CD14-positive monocyte (primary cell): ENCODE measurements at regions not wholly inside any gene's neighbourhood (a gene's known extent, or its start where the extent isn't known, plus 50 kb on each side); places are given as distances from the start of the nearest gene placed in this dataset.

Experiments
- DNase-seq, 3 donors: peaks; one replicate each; pipeline ENCODE4 v3.0.0-alpha.2; 2011 to 2022
- H2AFZ ChIP-seq: 2 replicates; pipeline ENCODE4 v1.6.0; 2012; ENCODE audit warnings: mild to moderate bottlenecking, low read depth, low read length, inconsistent platforms; ENCODE audit not compliant: insufficient read depth, poor library complexity, severe bottlenecking
- H3K27ac ChIP-seq, 2 donors: 1 replicate in 1 of 2; 2 replicates in 1 of 2; pipeline ENCODE4 v1.5.1; 2012 to 2013; ENCODE audit warnings: low read length in 2 of 2, control low read depth in 1 of 2, inconsistent platforms in 1 of 2, low read depth in 1 of 2, mild to moderate bottlenecking in 1 of 2
- H3K27me3 ChIP-seq, 2 donors: one replicate each; pipeline versions ENCODE4 v1.6.0 to v1.6.1; 2011 to 2013; ENCODE audit warnings: low read length in 2 of 2; ENCODE audit not compliant: control insufficient read depth in 2 of 2, insufficient read depth in 2 of 2
- H3K36me3 ChIP-seq, 2 donors: replicated peaks in 1 of 2; 1 replicate in 1 of 2; 2 replicates in 1 of 2; pipeline versions ENCODE4 v1.5.1 to v1.6.1; 2012 to 2013; ENCODE audit warnings: low read length in 2 of 2, control low read depth in 1 of 2, inconsistent platforms in 1 of 2, mild to moderate bottlenecking in 1 of 2; ENCODE audit not compliant: insufficient read depth in 2 of 2, control insufficient read depth in 1 of 2
- H3K4me1 ChIP-seq, 2 donors: 1 replicate in 1 of 2; 2 replicates in 1 of 2; pipeline versions ENCODE4 v1.5.1 to v1.6.1; 2012 to 2013; ENCODE audit warnings: low read length in 2 of 2, control low read depth in 1 of 2, inconsistent platforms in 1 of 2, mild to moderate bottlenecking in 1 of 2, moderate library complexity in 1 of 2; ENCODE audit not compliant: insufficient read depth in 2 of 2, control insufficient read depth in 1 of 2
- H3K4me2 ChIP-seq: replicated peaks from 2 replicates; pipeline ENCODE3; 2012; ENCODE audit warnings: low read length, moderate library complexity, mild to moderate bottlenecking; ENCODE audit not compliant: poor library complexity, severe bottlenecking; ENCODE audit errors: extremely low read depth
- H3K4me3 ChIP-seq, 3 experiments: fragments of 200-600 bp in 1 of 3; sonication (generic) in 1 of 3; replicated peaks in 1 of 3; 1 replicate in 2 of 3; 2 replicates in 1 of 3; pipeline ENCODE4 v1.5.1; 2011 to 2013; ENCODE audit warnings: low read length in 3 of 3, mild to moderate bottlenecking in 3 of 3, control low read depth in 2 of 3, low read depth in 2 of 3, inconsistent platforms in 1 of 3, moderate library complexity in 1 of 3
- H3K79me2 ChIP-seq: 2 replicates; pipeline ENCODE4 v1.6.0; 2012; ENCODE audit warnings: mild to moderate bottlenecking, control low read depth, inconsistent platforms, low read length, moderate library complexity; ENCODE audit not compliant: insufficient read depth
- H3K9ac ChIP-seq: 2 replicates; pipeline ENCODE4 v1.6.0; 2017; ENCODE audit warnings: low read length, mild to moderate bottlenecking; ENCODE audit not compliant: insufficient read depth, poor library complexity, severe bottlenecking
- H3K9me3 ChIP-seq, 2 donors: replicated peaks in 1 of 2; 1 replicate in 1 of 2; 2 replicates in 1 of 2; pipeline versions ENCODE4 v1.5.1 to v1.6.1; 2012 to 2013; ENCODE audit warnings: low read length in 2 of 2, control low read depth in 1 of 2; ENCODE audit not compliant: control insufficient read depth in 1 of 2, insufficient read depth in 1 of 2
- H4K20me1 ChIP-seq: 2 replicates; pipeline ENCODE4 v1.6.0; 2012; ENCODE audit warnings: mild to moderate bottlenecking, low read length, control low read depth, moderate library complexity; ENCODE audit not compliant: insufficient read depth
- H3K27ac Mint-ChIP-seq, 7 donors: one replicate each; pipeline ENCODE4 v1.8.0; 2020; ENCODE audit warnings: mild to moderate bottlenecking in 7 of 7, mixed read lengths in 7 of 7, moderate library complexity in 6 of 7, inconsistent platforms in 2 of 7
- H3K27me3 Mint-ChIP-seq, 3 donors: one replicate each; pipeline ENCODE4 v1.8.0; 2021 to 2022; ENCODE audit warnings: low read depth in 3 of 3, mild to moderate bottlenecking in 3 of 3, mixed read lengths in 3 of 3, moderate library complexity in 3 of 3, inconsistent platforms in 1 of 3
- H3K36me3 Mint-ChIP-seq, 2 donors: one replicate each; pipeline ENCODE4 v1.8.0; 2020; ENCODE audit warnings: mixed read lengths in 2 of 2, inconsistent platforms in 1 of 2, mild to moderate bottlenecking in 1 of 2
- H3K4me1 Mint-ChIP-seq: one replicate; pipeline ENCODE4 v1.8.0; 2020; ENCODE audit warnings: mild to moderate bottlenecking, mixed read lengths
- H3K4me3 Mint-ChIP-seq, 2 donors: one replicate each; pipeline ENCODE4 v1.8.0; 2020; ENCODE audit warnings: mild to moderate bottlenecking in 2 of 2, mixed read lengths in 2 of 2, moderate library complexity in 1 of 2
- H3K9me3 Mint-ChIP-seq, 7 donors: one replicate each; pipeline ENCODE4 v1.8.0; 2020 to 2022; ENCODE audit warnings: mixed read lengths in 7 of 7, mild to moderate bottlenecking in 6 of 7, moderate library complexity in 6 of 7, inconsistent platforms in 2 of 7
- CTCF ChIP-seq: fragments of 200-600 bp; IDR thresholded peaks from one replicate; pipeline ENCODE4 v1.8.0; 2022; ENCODE audit warnings: antibody characterized with exemption, mild to moderate bottlenecking
- WGBS: methylation state at CpG from one replicate; pipeline ENCODE4 v1.1.5; 2013; ENCODE audit warnings: missing lambda C conversion rate; ENCODE audit not compliant: insufficient coverage; 5-methylcytosine and 5-hydroxymethylcytosine counted together
- intact Hi-C, 2 donors: fragments of 100-400 bp; cut with micrococcal nuclease; formaldehyde crosslinking; loops; one replicate each; pipeline versions ENCODE4 v1.15.0 to v1.15.1; 2023

GRCh38 chr10:111821871-111822270 is 361.7 kb downstream of the GPAM start:
- no peaks in the 10 kb centered on the region for H3K36me3 Mint-ChIP-seq
- H2AFZ ChIP-seq = no peak overlapping the region
- WGBS = 83% methylated on average over 1 of the region's 2 CpGs
- no peak overlapping the region for H3K27ac ChIP-seq
- H3K4me1 ChIP-seq = no peaks in the 10 kb centered on the region
- H3K27me3 ChIP-seq = no peaks in the 10 kb centered on the region
- no peak for DNase-seq
- TF ChIP-seq CTCF = no peak
- H3K4me1 Mint-ChIP-seq = no peaks in the 10 kb centered on the region
- no peaks in the 10 kb centered on the region for H3K36me3 ChIP-seq
- peaks cover 0 to 6% (median 2%) of the 10 kb centered on the region in 7 donors for H3K9me3 Mint-ChIP-seq
- intact Hi-C loops = no loop called here
- no peaks in the 10 kb centered on the region for H3K9me3 ChIP-seq
- no peak overlapping the region for H3K9ac ChIP-seq
- no peak overlapping the region for H3K4me3 Mint-ChIP-seq
- peaks cover 0 to 2% (median 0%) of the 10 kb centered on the region in 3 donors for H3K27me3 Mint-ChIP-seq
- no peak overlapping the region for H3K4me2 ChIP-seq
- no peak overlapping the region for H3K4me3 ChIP-seq
- no peaks in the 10 kb centered on the region for H4K20me1 ChIP-seq
- H3K79me2 ChIP-seq = no peaks in the 10 kb centered on the region
- H3K27ac Mint-ChIP-seq = no peak overlapping the region

- Mint-ChIP-seq H3K27ac (no peak overlapping the region), H3K36me3 (no peaks in the 10 kb centered on the region), H3K27me3 (peaks cover 0 to 2% (median 0%) of the 10 kb centered on the region in 3 donors), H3K4me1 (no peaks in the 10 kb centered on the region), H3K4me3 (no peak overlapping the region), H3K9me3 (peaks cover 0 to 6% (median 2%) of the 10 kb centered on the region in 7 donors)
- H3K4me1 ChIP-seq = no peaks in the 10 kb centered on the region
- H3K27ac ChIP-seq = no peak overlapping the region
- no peak overlapping the region for H2AFZ ChIP-seq
- intact Hi-C loops = no loop called here
- H3K79me2 ChIP-seq = no peaks in the 10 kb centered on the region
- DNase-seq = no peak
- no peak for TF ChIP-seq CTCF
- H4K20me1 ChIP-seq = no peaks in the 10 kb centered on the region
- no peaks in the 10 kb centered on the region for H3K9me3 ChIP-seq
- H3K36me3 ChIP-seq = no peaks in the 10 kb centered on the region
- H3K4me3 ChIP-seq = no peak overlapping the region
- no peak overlapping the region for H3K4me2 ChIP-seq
- no peaks in the 10 kb centered on the region for H3K27me3 ChIP-seq
- H3K9ac ChIP-seq = no peak overlapping the region
- WGBS = no CpG with 5 or more reads among the region's 2 CpGs
These were observed 360.9 kb downstream of the GPAM start for GRCh38 chr10:111822661-111823060.
